NT2/D1 (cell line): ENCODE measurements at regions not wholly inside any gene's neighbourhood (a gene's known extent, or its start where the extent isn't known, plus 50 kb on each side); places are given as distances from the start of the nearest gene placed in this dataset.

Experiments used
- SUZ12 ChIP-seq: IDR thresholded peaks from 2 replicates; pipeline ENCODE4 v1.6.1; 2011; ENCODE audit not compliant: insufficient read length, insufficient read depth; ENCODE audit errors: extremely low read depth
- YY1 ChIP-seq: IDR thresholded peaks from 2 replicates; pipeline ENCODE4 v1.6.1; 2011; ENCODE audit not compliant: insufficient read length, insufficient read depth

DNA sequence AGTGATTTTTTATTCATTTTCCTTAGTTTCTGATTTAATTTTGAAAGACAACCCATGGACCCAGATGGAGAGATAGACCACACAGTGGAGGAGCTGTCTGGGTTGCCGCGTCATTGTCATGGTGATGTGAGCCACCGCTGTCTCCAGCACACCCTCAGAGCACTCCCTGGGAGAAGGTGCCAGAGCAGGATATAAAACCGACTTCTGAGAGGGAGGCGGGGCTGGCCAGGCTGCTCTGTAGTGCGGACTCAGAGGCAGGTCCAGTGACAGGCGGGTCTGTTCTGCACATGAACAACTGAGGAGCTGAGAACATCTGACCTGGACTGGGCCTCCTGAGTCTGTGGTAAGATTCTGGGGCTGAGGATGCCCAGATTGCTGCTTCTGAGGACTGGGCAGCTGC is 216.3 kb upstream of the NLRP1 start:
- TF ChIP-seq SUZ12: no peak
- TF ChIP-seq YY1: no peak
